Epithelial cell of proximal tubule (primary cell): ENCODE measurements at regions not wholly inside any gene's neighbourhood (a gene's known extent, or its start where the extent isn't known, plus 50 kb on each side); places are given as distances from the start of the nearest gene placed in this dataset.

ENCODE experiments used
- DNase-seq: peaks from one replicate; pipeline ENCODE4 v3.0.0-alpha.2; 2011; ENCODE audit warnings: low read depth
- H3K4me3 ChIP-seq: 2 replicates; pipeline ENCODE4 v1.5.1; 2011; ENCODE audit warnings: low read depth, mild to moderate bottlenecking, low read length
- CTCF ChIP-seq: conservative IDR thresholded peaks from 2 replicates; pipeline ENCODE4 v1.5.1; 2012; ENCODE audit warnings: low read depth, mild to moderate bottlenecking, low read length

DNA sequence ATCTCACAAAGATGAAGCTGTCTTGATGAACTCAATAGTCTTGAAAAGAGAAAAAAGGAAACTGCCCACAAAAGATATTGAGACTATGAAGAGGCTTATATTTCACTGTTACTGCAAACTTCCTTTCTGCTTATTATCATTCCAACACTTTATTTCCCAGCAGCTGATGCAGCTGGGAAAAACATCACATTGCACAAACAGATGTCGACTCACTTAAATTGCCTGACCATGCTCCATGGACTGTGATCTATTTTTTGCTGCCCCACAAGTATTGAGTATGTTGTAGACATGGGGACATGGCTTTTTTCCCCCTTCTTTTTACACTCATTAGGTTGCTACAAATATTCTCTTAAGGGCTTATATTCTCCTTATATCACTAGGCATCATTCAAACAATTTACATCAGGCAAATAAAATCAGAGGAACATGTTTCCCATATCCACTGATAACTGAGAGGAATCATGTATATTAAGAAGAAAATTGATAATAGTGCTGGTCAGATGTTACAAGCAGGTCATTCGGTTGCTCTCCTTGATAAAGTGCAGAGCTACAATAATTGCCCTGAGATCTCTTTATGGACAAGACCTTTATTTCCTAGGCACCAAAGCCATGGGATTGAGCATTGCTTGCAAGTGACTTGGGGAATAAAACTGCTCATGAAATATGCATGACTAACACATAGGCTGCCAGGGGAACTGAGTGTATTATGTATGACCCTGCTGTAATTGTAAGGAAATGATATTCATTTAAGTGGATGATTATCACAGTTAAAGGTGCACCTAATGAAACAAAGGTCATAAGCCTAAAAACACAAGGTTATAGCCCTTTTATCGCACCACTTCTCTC, 509.9 kb downstream of the ZNF608 start:
- DNase-seq, result no peak
- TF ChIP-seq CTCF, result no peak
- H3K4me3 ChIP-seq, result no peak overlapping the region

DNA sequence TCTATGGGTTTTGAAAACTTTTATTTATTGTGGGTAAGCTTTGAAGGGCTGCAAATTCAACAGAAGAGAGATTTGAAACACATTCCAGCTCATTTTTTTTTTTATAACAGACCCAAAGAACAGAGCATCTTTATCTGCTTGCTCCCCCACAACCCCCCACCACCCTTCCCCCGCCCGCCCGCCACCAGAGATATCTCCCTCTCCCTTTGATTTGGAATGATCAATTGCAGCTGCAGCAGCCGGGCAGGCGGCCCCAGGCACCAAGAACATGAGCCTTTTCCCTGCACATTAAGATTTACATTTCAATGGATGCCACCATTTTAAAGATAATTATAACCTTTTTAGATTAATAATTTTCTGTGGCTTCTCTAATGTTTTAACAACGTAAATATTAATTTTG, 510.9 kb downstream of the ZNF608 start:
- H3K4me3 ChIP-seq, result no peak overlapping the region
- DNase-seq, result no peak
- TF ChIP-seq CTCF, result no peak

- TF ChIP-seq CTCF, result no peak
- DNase-seq, result no peak
- no peak overlapping the region for H3K4me3 ChIP-seq
Measured at GRCh38 chr5:124234770-124235562, 511.5 kb downstream of the ZNF608 start.

- DNase-seq, result no peak
- TF ChIP-seq CTCF, result no peak
- no peak overlapping the region for H3K4me3 ChIP-seq
Measured at GRCh38 chr5:124234022-124234769, 512.2 kb downstream of the ZNF608 start.

GRCh38 chr5:124232515-124232914, 513.9 kb downstream of the ZNF608 start:
- H3K4me3 ChIP-seq, result no peak overlapping the region
- no peak for TF ChIP-seq CTCF
- DNase-seq, result no peak

GRCh38 chr5:124231802-124232201, 514.6 kb downstream of the ZNF608 start:
- TF ChIP-seq CTCF, result no peak
- H3K4me3 ChIP-seq, result no peak overlapping the region
- no peak for DNase-seq
